ENCODE measurements at regions not wholly inside any gene's neighbourhood (a gene's known extent, or its start where the extent isn't known, plus 50 kb on each side); places are given as distances from the start of the nearest gene placed in this dataset.

DNA sequence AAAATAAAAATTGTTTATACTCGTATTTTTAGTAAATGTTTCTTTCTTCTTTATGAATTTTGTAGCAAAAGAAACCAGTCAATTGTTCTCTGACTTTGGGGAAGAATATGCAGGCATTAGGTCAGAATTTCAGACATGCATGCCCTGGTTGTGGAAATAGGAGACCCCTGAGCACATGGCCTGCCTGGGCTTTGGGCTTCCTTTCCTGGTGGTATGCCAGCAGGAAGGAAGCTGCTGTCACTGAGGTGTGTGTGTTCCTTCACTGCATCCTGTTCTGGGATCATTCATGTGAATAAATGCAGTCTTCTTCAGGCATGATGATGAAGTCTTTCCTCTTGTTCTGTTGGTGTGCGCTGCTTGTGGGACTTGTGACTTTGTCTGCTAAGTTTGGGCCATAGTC lies 920.2 kb upstream of the VRK2 start:
- no peaks in the 10 kb centered on the region for H3K27me3 ChIP-seq (ENCODE audit: control insufficient read depth in 2 of 2, insufficient read depth in 2 of 2, low read length in 2 of 2)
- no peak overlapping the region for H2AFZ ChIP-seq (ENCODE audit: low read depth, low read length)
- no peak overlapping the region for H3K4me2 ChIP-seq (ENCODE audit: insufficient read depth, low read length)
- H3K4me3 ChIP-seq (replicated peaks in 1 of 3; ENCODE audit: insufficient read depth in 1 of 3, low read depth in 1 of 3, low read length in 3 of 3), result no peak overlapping the region
- dilution Hi-C loops (cut with MboI; ENCODE audit: extremely low pct_ligation_motif_present, low sequenced_read_pairs), result no loop called here
- no peaks in the 10 kb centered on the region for H3K4me1 ChIP-seq (ENCODE audit: control insufficient read depth, extremely low read depth, insufficient read depth, low read length)
- DNase-seq (ENCODE audit: low read depth, low spot score), result no peak
- ChIA-PET CTCF (no interaction called here), POLR2A (no interaction called here)
- H4K20me1 ChIP-seq (replicated peaks; ENCODE audit: control insufficient read depth, extremely low read depth, insufficient read depth, low read length), result no peaks in the 10 kb centered on the region
- no peaks in the 10 kb centered on the region for H3K9me3 ChIP-seq (replicated peaks; ENCODE audit: control insufficient read depth, insufficient read depth, low read length)
- no peaks in the 10 kb centered on the region for H3K36me3 ChIP-seq (ENCODE audit: control insufficient read depth in 2 of 2, extremely low read depth in 1 of 2, insufficient read depth in 2 of 2, low read length in 2 of 2)
- no peak overlapping the region for H3K27ac ChIP-seq (ENCODE audit: insufficient read depth, low read depth, low read length)
- TF ChIP-seq POLR2A (IDR thresholded peaks at IDR 0.05; ENCODE audit: low read depth, low read length) (no peak), EZH2 (IDR thresholded peaks at IDR 0.05; ENCODE audit: borderline replicate concordance, low read depth, low read length, severe bottlenecking) (no peak), MYC (IDR thresholded peaks at IDR 0.05; ENCODE audit: low read depth, low read length) (no peak), GATA2 (IDR thresholded peaks at IDR 0.05; ENCODE audit: insufficient read depth, insufficient read length, low read depth, low read length) (no peak), FOS (IDR thresholded peaks at IDR 0.05; ENCODE audit: borderline replicate concordance, insufficient read depth, low read length) (no peak), JUN (IDR thresholded peaks at IDR 0.05; ENCODE audit: borderline replicate concordance, insufficient read depth, insufficient read length, low read depth) (no peak)
- TF ChIP-seq, protein P1, sequence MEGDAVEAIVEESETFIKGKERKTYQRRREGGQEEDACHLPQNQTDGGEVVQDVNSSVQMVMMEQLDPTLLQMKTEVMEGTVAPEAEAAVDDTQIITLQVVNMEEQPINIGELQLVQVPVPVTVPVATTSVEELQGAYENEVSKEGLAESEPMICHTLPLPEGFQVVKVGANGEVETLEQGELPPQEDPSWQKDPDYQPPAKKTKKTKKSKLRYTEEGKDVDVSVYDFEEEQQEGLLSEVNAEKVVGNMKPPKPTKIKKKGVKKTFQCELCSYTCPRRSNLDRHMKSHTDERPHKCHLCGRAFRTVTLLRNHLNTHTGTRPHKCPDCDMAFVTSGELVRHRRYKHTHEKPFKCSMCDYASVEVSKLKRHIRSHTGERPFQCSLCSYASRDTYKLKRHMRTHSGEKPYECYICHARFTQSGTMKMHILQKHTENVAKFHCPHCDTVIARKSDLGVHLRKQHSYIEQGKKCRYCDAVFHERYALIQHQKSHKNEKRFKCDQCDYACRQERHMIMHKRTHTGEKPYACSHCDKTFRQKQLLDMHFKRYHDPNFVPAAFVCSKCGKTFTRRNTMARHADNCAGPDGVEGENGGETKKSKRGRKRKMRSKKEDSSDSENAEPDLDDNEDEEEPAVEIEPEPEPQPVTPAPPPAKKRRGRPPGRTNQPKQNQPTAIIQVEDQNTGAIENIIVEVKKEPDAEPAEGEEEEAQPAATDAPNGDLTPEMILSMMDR (IDR thresholded peaks at IDR 0.05; ENCODE audit: extremely low read depth in 1 of 2, insufficient read depth in 1 of 2, low read depth in 1 of 2, low read length in 2 of 2), result no peak
- TF ChIP-seq, protein P2, sequence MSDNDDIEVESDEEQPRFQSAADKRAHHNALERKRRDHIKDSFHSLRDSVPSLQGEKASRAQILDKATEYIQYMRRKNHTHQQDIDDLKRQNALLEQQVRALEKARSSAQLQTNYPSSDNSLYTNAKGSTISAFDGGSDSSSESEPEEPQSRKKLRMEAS (IDR thresholded peaks at IDR 0.05; ENCODE audit: insufficient read depth, insufficient read length), result no peak
- no peak for FAIRE-seq
- BruUV-seq (replicated peaks), result no TSS peak
- H3K9me1 ChIP-seq (replicated peaks; ENCODE audit: control insufficient read depth, extremely low read depth, insufficient read depth, low read length), result no peaks in the 10 kb centered on the region
- H3K79me2 ChIP-seq (ENCODE audit: control insufficient read depth, insufficient read depth, low read length), result no peaks in the 10 kb centered on the region
- no peak overlapping the region for H3K9ac ChIP-seq (replicated peaks; ENCODE audit: extremely low read depth, insufficient read depth, low read length)
- intact Hi-C loops (cut with micrococcal nuclease), result no loop called here

Data from endothelial cell of umbilical vein (primary cell).